Liver (tissue), 3 donors: ENCODE measurements at regions not wholly inside any gene's neighbourhood (a gene's known extent, or its start where the extent isn't known, plus 50 kb on each side); places are given as distances from the start of the nearest gene placed in this dataset.

Experiments
- ATF3 ChIP-seq: IDR thresholded peaks from 2 replicates; pipeline ENCODE4 v1.6.1; 2016; ENCODE audit warnings: antibody characterized with exemption
- CTCF ChIP-seq: fragments of 150-350 bp; IDR thresholded peaks from 2 replicates; pipeline ENCODE4 v1.5.1; 2017; ENCODE audit warnings: improper control_type of control experiment, low read depth, low read length; ENCODE audit not compliant: missing input control
- FOXA1 ChIP-seq: IDR thresholded peaks from 2 replicates; pipeline ENCODE4 v1.6.1; 2016; ENCODE audit warnings: antibody characterized with exemption
- GABPA ChIP-seq, 2 donors: IDR thresholded peaks in 1 of 2; conservative IDR thresholded peaks in 1 of 2; 2 replicates each; pipeline ENCODE4 v1.6.1; 2016; ENCODE audit warnings: antibody characterized with exemption in 2 of 2, mild to moderate bottlenecking in 1 of 2, moderate library complexity in 1 of 2
- JUND ChIP-seq, 2 donors: IDR thresholded peaks; 2 replicates each; pipeline ENCODE4 v1.6.1; 2016; ENCODE audit warnings: antibody characterized with exemption in 2 of 2
- MAX ChIP-seq: IDR thresholded peaks from 2 replicates; pipeline ENCODE4 v1.6.1; 2016; ENCODE audit warnings: antibody characterized with exemption
- NR2F2 ChIP-seq: IDR thresholded peaks from 2 replicates; pipeline ENCODE4 v1.6.1; 2016; ENCODE audit warnings: antibody characterized with exemption
- RAD21 ChIP-seq, 2 donors: IDR thresholded peaks; 2 replicates each; pipeline ENCODE4 v1.6.1; 2016; ENCODE audit warnings: antibody characterized with exemption in 2 of 2, mild to moderate bottlenecking in 2 of 2
- REST ChIP-seq: IDR thresholded peaks from 2 replicates; pipeline ENCODE4 v1.6.1; 2016; ENCODE audit warnings: antibody characterized with exemption, mild to moderate bottlenecking
- SP1 ChIP-seq: IDR thresholded peaks from 2 replicates; pipeline ENCODE4 v1.6.1; 2018; ENCODE audit warnings: antibody characterized with exemption, mild to moderate bottlenecking
- TAF1 ChIP-seq: conservative IDR thresholded peaks from 2 replicates; pipeline ENCODE4 v1.6.1; 2016; ENCODE audit warnings: antibody characterized with exemption, mild to moderate bottlenecking
- YY1 ChIP-seq: IDR thresholded peaks from 2 replicates; pipeline ENCODE4 v1.6.1; 2016; ENCODE audit warnings: antibody characterized with exemption, mild to moderate bottlenecking
- ZBTB33 ChIP-seq: IDR thresholded peaks from 2 replicates; pipeline ENCODE4 v1.6.1; 2016; ENCODE audit warnings: antibody characterized with exemption
- donor health status: healthy.
- donor health status: healthy.

GRCh38 chr15:95663156-95664100 is 667.1 kb upstream of the NR2F2 start:
- TF ChIP-seq CTCF (no peak), MAX (no peak), TAF1 (no peak), ATF3 (no peak), ZBTB33 (no peak), YY1 (no peak), SP1 (no peak), FOXA1 (no peak), GABPA (IDR thresholded peaks at IDR 0.05 in 1 of 2, conservative IDR thresholded peaks at IDR 0.05 in 1 of 2) (no peak), RAD21 (IDR thresholded peaks at IDR 0.05) (no peak), JUND (IDR thresholded peaks at IDR 0.05) (no peak), NR2F2 (no peak), REST (no peak)
